HG02623 (cell line): ENCODE measurements at regions not wholly inside any gene's neighbourhood (a gene's known extent, or its start where the extent isn't known, plus 50 kb on each side); places are given as distances from the start of the nearest gene placed in this dataset.
A peak's percentile ranks its signal among the peaks of the same experiment; 100 is the strongest.
"Not testable (repeated sequence)": the region's sequence is repeated elsewhere in the genome, so short reads cannot be mapped to it uniquely, and the experiment has no call there.

ENCODE experiments used
- ATAC-seq: cut with Tn5 transposase; IDR thresholded peaks from one replicate; pipeline ENCODE4 v1.9.1; 2021; ENCODE audit warnings: moderate library complexity; ENCODE audit not compliant: unreplicated experiment

DNA sequence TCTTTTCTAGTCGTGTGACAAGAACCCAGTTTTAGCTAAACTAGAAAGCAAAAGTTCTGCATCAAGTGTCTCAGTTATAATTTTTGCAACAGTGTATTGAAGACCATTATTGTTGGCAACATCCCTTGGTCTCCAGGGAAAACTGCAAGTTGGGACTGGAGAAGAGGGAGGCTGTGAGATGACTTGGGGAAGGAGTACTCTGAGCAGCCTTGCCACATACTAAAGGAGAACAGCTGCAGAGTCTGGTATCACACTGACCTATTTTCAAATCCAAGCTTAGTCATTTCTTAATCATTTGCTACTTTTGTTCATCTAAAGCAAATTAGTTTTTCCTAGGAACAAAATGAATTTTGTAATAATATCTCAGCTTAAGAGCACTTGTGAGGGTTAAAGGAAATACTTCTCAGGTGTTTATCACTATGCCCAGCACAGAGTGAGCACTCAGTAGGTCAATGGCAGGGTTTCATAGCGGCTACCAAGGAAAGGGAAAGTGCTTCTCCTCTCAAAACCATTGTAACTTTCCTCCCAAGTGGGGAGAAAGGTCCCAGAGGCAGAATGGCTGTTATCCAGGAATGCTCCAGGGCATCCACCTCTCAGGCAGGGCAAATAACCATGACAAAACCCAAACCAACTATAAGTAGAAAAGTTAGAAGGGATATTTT lies 247.1 kb downstream of the C11orf87 start:
- no peak for ATAC-seq

DNA sequence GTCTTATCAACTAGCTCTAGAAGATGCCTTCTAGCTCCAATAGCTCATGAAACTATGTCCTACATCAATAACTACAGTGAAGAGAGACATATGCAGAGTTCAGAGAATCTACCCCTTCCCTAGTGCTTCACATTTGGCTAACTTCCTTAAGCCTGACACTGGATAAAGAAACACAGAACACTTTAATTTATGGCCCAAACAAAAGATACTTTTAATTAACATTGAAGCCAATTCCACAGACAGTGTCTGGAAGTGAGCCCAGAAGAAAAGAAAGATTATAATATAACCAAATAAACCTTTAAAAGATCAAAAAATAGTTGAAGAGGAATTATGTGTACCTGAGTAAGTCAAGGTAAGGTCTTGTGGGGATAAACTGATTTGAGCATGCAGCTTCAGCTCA lies 255.2 kb downstream of the C11orf87 start:
- no peak for ATAC-seq

GRCh38 chr11:109677876-109678275 lies 255.9 kb downstream of the C11orf87 start:
- ATAC-seq, result no peak

GRCh38 chr11:109680127-109680526 lies 258.1 kb downstream of the C11orf87 start:
- no peak for ATAC-seq

GRCh38 chr11:109682788-109683187 lies 260.8 kb downstream of the C11orf87 start:
- ATAC-seq, result not testable (repeated sequence)

DNA sequence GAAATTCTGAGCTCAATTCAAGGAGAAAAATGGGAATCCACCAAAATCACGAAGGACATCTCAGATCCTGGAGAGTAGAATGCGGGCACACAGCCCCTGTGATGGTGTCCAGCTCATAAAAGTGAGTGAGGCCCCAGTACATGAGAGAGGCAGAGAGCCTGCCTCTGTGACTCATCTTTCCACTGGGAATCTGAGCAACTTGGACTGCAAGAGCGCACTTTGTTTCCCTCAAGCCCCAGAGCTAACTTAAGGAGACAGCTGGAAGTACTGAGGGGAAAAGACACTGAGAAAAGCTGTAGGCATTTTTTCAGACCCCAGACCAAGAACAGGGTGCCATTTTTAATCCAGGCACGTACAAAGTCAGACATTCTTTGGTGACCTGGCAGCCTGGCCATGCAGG lies 273.7 kb downstream of the C11orf87 start:
- ATAC-seq, result no peak

DNA sequence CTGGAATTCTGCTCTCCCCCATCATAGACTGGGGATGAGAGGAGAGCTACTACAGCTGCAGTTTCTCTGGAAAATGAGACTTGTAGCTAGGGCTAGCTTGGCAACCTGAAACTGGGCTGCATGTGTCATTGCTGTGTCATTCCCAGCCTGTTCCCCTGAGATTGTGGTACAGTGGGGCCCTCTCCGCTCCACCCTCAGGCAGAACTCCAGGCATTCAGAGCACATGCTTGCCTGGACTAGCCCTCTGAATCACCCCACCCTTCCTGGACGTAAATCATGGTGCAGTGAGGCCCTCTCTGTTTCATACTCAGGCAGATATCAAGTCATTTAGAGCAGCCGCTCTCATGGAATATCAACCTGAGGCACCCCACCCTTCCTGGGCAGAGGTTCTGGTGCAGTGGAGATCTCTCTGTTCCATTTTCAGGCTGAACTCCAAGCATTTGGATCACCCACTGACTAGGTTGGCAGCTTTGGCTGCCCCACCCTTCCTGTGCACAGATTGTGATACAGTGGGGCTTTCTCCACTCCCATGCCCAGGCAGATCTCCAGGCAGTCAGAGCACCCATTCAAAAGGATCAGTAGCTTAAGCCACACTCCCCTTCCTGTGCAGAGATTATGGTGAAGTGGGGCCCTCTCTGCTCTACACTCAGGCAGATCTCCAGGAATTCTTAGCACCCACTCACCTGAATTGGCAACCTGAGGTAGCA lies 274.4 kb downstream of the C11orf87 start:
- no peak for ATAC-seq

DNA sequence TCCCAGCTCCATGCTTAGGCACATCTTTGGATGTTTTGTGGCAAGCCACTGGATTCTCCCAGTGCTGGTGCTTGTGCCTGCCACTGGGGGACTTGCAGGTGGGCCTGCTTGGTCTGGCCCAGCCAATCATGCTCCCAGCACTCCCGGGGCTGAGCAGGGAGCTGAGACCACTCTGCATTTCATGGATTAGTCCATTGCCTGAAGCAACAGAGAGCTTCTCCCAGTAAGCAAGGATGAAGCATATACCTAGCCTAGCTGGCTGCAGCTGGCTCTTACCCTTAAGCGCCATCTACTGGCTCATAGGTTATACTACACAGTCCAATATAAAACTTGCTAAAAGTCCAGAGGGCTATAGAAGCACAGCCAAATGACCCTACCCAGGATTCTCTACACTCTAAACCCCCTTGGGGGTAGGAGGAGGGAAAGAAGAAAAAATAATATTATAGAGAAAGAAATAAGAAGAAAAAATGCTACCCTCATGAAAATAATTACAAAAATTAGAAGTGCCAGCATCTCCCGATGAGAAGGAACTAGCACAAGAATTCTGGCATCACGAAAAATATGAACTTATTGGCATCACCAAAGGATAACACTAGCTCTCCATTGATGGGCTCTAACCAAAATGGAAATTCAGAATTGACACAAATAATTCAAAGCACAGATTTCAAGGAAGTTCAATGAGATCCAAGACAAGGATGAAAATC lies 275.3 kb downstream of the C11orf87 start:
- ATAC-seq, result peak; percentile 94

DNA sequence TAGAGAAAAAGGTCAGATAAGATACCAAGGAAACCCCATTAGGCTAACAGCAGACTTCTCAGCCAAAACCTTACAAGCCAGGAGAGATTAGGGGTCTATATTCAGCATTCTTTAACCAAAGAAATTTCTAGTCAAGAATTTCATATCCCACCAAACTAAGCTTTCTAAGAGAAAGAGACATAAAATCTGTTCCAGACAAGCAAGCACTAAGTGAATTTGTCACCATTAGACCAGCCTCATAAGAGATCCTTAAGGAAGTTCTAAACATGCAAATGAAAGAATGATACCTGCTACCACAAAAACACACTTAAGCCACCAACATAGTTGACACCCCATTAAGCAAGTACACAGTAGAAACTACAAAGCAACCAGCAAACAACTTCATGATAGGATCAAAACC lies 276.2 kb downstream of the C11orf87 start:
- no peak for ATAC-seq

GRCh38 chr11:109704432-109704831 lies 282.4 kb downstream of the C11orf87 start:
- no peak for ATAC-seq

- ATAC-seq, result no peak
Measured at GRCh38 chr11:109706945-109707344, 285.0 kb downstream of the C11orf87 start.

DNA sequence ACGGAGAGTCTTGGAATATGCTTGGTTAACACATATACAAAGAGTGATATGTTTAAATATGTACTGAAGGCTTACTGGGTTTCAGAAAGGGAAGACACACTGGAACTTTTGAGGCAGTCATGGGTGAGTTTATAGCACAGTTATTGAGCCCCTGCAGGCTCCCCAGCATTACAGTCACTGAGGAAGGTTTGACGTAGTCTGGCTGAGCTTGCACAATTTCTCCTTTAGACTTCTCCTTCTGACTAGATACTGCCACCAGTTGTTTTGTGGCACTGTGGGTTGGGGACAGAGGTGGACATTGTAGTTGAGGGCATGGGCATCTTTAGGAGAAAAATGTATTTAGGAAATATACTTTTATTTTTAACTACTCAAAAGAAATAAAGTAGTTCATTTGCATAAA lies 285.4 kb downstream of the C11orf87 start:
- ATAC-seq, result no peak

- no peak for ATAC-seq
Measured at GRCh38 chr11:109708184-109708583, 286.2 kb downstream of the C11orf87 start.

GRCh38 chr11:109714444-109714843 lies 292.5 kb downstream of the C11orf87 start:
- ATAC-seq, result not testable (repeated sequence)

DNA sequence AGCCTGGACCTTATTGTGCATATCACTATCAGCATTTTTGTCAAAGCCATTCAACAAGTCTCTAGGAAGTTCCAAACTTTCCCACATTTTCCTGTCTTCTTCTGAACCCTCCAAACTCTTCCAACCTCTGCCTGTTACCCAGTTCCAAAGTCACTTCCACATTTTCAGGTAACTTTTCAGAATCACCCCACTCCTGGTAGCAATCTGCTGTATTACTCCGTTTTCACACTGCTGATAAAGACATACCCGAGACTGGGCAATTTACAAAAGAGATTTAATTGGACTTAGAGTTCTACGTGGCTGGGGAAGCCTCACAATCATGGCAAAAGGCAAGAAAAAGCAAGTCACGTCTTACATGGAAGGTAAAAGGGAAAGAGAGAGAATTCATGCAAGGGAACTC lies 293.4 kb downstream of the C11orf87 start:
- ATAC-seq, result not testable (repeated sequence)

DNA sequence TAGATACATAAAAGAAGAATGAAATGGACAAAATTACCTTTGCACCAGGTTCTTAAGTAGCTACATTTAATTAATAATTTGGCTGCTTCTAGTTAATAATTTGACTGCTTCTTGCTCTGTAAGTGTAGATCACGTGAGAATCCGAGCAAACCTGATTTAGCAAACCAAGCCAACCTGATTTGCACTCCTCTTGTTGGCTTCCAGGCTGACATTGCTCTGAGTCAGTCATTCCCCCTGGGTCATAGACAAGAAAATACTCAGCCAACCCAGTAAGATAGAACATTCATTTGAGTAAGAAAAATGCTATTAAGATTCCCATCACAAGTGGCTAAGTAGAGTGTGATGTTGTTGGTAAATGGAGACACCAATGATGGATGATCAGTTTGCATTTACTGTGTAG lies 304.1 kb downstream of the C11orf87 start:
- ATAC-seq, result no peak

DNA sequence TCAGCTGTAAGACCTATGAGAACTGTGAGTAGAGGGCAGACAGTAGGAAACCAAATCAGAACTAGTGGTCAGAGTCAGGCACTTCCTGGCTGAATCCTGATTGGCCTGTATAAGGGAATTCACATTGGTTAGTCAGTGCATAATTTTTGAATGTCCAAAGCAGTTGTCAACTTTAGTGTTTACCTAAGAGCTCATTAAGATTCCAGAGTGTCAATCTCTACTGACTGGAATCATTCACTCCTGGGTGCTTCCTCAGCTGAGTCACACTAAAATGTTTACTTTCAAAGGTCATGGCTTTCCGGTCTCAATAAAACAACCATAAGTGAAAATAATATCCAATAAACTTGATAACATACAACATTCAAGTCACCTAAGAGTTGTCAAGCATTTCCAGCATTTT lies 306.1 kb downstream of the C11orf87 start:
- ATAC-seq, result no peak

GRCh38 chr11:109729761-109730160 lies 307.8 kb downstream of the C11orf87 start:
- no peak for ATAC-seq

- ATAC-seq, result no peak
Measured at GRCh38 chr11:109730669-109731068, 308.7 kb downstream of the C11orf87 start.

- no peak for ATAC-seq
Measured at GRCh38 chr11:109731451-109731850, 309.5 kb downstream of the C11orf87 start.

DNA sequence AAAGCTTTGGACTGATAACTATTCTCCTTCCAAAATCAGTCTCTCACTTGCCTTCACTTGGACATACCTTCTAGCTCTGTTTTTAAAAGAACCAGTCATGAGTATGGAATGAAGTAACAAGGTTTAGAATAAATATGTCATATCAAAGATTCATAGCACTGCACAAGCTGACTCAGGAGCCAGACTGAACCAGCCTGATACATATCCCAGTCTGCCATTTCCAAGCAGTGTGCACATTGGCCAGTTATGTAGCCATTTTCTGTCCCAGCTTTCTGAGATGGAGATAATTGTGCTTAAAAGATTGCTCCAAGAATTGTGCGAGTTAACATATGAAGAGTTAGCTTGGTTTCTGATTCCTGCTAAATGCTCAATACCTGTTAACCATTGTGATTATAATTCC lies 311.3 kb downstream of the C11orf87 start:
- ATAC-seq, result no peak

- ATAC-seq, result no peak
Measured at GRCh38 chr11:109734566-109734965, 312.6 kb downstream of the C11orf87 start.
